IPS-NIHi11 (cell line): ENCODE measurements at regions not wholly inside any gene's neighbourhood (a gene's known extent, or its start where the extent isn't known, plus 50 kb on each side); places are given as distances from the start of the nearest gene placed in this dataset.
A peak's percentile ranks its signal among the peaks of the same experiment; 100 is the strongest.
"Not testable (repeated sequence)": the region's sequence is repeated elsewhere in the genome, so short reads cannot be mapped to it uniquely, and the experiment has no call there.

ENCODE experiments used
- DNase-seq: peaks from one replicate; pipeline ENCODE4 v3.0.0; 2012; ENCODE audit warnings: mixed read lengths, low spot score

- no peak for DNase-seq
Measured at GRCh38 chr21:14754682-14755081, 208.6 kb upstream of the SAMSN1 start.

GRCh38 chr21:14754259-14754604 lies 208.1 kb upstream of the SAMSN1 start:
- no peak for DNase-seq

GRCh38 chr21:14753466-14754258 lies 207.5 kb upstream of the SAMSN1 start:
- DNase-seq: no peak

GRCh38 chr21:14753069-14753465 lies 207.0 kb upstream of the SAMSN1 start:
- DNase-seq: no peak

- no peak for DNase-seq
Measured at GRCh38 chr21:14752345-14752909, 206.3 kb upstream of the SAMSN1 start.

- DNase-seq: no peak
Measured at GRCh38 chr21:14751602-14752344, 205.7 kb upstream of the SAMSN1 start.

GRCh38 chr21:14751011-14751410 lies 204.9 kb upstream of the SAMSN1 start:
- no peak for DNase-seq

- DNase-seq: no peak
Measured at GRCh38 chr21:14750041-14750440, 203.9 kb upstream of the SAMSN1 start.

GRCh38 chr21:14748662-14749061 lies 202.5 kb upstream of the SAMSN1 start:
- DNase-seq: no peak

- DNase-seq: no peak
Measured at GRCh38 chr21:14744368-14744767, 198.3 kb upstream of the SAMSN1 start.

GRCh38 chr21:14742119-14742518 lies 196.0 kb upstream of the SAMSN1 start:
- no peak for DNase-seq

- DNase-seq: peak; percentile 8
Measured at GRCh38 chr21:14741256-14741655, 195.1 kb upstream of the SAMSN1 start.

GRCh38 chr21:14740692-14741091 lies 194.6 kb upstream of the SAMSN1 start:
- DNase-seq: no peak

- DNase-seq: no peak
Measured at GRCh38 chr21:14740116-14740515, 194.0 kb upstream of the SAMSN1 start.

GRCh38 chr21:14739590-14739989 lies 193.5 kb upstream of the SAMSN1 start:
- DNase-seq: no peak

GRCh38 chr21:14738576-14738975 lies 192.5 kb upstream of the SAMSN1 start:
- DNase-seq: not testable (repeated sequence)

GRCh38 chr21:14737922-14738321 lies 191.8 kb upstream of the SAMSN1 start:
- peak; percentile 25 for DNase-seq

GRCh38 chr21:14737284-14737691 lies 191.2 kb upstream of the SAMSN1 start:
- DNase-seq: no peak

GRCh38 chr21:14736672-14737071 lies 190.6 kb upstream of the SAMSN1 start:
- DNase-seq: no peak

GRCh38 chr21:14736162-14736561 lies 190.0 kb upstream of the SAMSN1 start:
- no peak for DNase-seq

- DNase-seq: no peak
Measured at GRCh38 chr21:14734833-14735232, 188.7 kb upstream of the SAMSN1 start.

- DNase-seq: no peak
Measured at GRCh38 chr21:14734191-14734590, 188.1 kb upstream of the SAMSN1 start.

- DNase-seq: no peak
Measured at GRCh38 chr21:14725219-14725618, 179.1 kb upstream of the SAMSN1 start.
